NCI-H2107 treated with DMSO at 0.1 percent for 48 hours (cell line): ENCODE measurements at regions not wholly inside any gene's neighbourhood (a gene's known extent, or its start where the extent isn't known, plus 50 kb on each side); places are given as distances from the start of the nearest gene placed in this dataset.

ENCODE experiments used
- DNase-seq: peaks from one replicate; lab custom pipeline; 2025; ENCODE audit not compliant: unreplicated experiment; lab: John Stamatoyannopoulos, UW

DNA sequence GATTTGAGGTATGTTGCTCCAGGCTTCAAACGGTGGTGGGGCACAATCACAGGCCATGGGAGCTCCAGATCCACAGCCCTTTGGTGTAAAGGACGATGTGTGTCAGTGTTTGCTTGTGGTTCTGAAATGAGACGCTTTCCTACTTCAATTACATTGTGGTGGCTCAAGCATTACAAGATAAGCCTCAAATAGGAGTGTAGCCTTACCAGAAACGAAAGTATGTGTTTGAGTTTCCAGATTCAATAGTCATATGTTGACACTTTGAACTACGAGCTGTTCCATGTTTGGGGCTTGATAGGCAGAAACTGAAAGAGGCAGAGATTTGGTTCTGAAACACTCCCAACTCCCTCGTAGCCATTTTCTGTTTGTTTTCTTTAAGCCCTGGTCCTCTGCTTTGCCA, 187.1 kb downstream of the MYLK4 start:
- peak; percentile 18 for DNase-seq

DNA sequence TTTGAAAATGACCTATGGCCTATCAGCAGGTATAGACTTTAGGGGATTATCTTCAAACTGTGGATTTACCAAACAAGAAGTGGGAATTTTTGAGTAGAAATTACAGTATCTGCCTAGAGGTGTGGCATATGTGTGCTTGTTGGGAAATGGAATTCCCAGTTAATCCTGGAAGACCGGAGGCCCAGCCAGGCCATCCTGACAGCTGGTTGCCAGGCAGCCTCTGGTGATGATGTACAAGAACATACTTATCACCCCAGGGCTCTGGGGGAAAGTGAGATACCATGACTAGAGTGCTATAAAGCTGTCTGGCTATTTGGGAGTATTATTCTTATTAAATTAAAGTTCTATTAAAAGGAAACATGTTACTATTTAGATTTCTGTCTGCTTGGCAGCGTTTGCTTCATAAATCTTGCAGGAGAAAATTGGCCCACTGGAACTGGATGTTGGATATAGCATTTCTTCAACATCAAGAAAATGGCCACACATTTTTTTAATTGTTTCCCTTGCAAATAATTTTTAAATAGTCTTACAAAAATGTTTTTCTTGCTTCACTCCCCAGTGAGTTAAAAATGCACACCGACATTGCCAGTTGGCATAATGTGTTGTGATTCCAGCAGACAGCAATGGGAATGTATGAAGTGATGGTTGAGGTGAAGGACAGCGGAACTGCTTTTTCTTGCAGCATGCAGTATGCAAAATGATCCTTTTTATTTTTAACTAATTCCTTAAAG, 187.8 kb downstream of the MYLK4 start:
- no peak for DNase-seq

DNA sequence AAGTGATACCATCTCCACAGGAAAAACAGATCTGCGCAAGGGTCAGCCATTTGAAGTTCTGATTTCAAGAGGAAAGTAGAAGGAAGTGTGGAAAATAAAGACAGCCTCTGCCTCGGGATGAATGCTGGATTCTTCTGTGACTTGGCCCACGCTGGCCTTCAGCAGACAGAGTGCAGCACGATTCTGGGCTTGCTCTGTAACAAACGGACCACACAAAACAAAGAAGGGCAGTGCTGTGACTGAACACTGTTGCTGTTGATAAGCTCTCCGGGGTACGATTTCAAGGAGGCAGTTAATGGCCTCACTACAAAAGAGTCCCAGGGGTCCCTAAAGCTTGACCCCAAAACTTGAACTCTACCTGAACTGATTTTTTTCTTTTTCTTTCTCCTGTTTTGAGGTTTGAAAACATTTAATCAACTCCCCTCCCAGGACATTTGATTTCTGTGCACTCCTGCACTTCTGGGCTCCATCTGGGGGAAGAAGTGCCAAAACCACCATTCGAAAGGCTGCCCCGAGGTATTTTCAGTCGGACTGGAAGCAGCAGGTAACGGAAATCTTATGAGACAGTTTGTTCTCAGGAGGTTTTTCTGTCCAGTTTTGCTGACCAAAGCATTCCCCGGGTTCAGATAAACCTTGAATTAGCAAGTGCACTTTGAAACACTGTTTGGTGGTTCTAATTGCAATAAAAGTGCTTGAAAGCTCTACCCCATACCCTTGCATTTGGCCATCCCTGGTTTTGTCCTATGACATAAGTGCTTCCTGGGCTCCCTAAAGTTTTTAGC, 189.6 kb downstream of the MYLK4 start:
- no peak for DNase-seq

DNA sequence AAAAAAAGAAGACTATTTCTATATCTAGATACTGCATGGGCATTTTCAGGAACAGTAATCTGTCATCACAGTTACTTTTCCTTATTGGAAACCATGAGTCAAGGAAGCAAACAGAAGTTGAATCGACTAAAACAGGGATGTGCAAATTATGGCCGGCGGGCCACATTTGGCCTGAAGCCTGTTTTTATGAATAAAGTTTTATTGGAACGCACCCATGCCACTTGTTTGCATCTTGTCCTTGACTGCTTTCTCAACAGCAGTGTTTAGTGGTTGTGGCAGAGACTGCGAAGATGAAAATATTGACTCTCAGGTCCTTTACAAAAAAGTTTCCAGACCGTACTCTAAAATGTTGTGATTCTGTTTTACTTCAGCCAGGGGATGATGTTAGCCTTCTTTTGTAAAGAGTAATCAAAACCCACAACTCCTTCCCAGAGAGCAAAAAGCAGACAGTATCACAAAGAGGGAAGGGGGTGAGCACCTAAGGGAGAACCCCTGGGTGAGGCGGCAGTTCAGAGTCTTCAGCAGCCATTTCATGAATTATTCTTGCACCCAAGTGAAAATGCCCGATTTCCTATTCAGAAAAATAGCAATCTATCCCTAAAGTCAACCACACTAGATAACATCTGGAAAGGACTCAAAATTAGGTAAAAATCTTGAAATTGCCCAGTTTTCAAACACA, 190.4 kb downstream of the MYLK4 start:
- DNase-seq: no peak

DNA sequence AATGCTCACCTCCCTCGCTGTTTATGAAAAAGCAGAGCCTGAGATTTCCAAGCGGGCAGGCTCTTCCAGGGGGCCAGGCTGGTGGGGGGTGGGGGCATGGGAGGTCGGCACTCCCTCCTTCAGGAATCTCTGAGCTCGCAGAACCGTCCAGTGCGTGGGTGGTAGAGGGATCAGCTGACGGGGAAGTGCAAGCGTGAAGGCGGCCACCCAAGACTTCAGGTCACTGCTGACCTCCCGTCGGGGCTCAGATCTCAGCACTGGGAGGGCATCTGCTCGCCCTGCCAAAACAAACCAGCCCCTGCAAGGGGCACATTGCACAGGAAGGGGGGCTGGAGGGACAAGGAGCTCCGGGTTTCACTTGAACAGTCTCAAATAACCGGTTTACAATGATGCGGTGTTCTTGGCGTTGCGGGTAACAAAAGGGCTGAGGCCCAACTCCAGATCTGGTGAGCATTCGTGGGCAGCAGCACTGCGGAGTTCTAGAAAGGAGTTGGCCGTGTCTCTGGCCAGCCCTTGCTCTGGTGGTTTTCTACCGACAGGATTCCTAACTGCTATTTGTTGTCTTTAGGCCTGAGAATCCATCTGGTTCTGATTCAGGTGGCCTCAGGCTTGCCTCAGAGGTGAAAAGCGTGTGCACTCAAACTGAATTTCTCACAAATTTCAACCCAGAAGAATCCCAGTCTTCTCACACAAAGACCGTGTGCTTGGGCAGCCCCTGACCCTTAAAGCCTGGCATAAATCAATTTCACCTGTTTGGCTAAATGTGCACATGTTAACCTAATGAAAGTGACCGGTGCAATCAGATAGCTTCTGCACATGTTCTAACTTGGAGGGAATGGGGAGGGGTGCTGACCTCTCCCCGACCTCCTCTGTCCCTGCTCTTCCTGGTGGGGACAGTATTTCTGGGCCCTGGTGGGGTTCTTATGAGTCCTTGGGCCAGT, 191.6 kb downstream of the MYLK4 start:
- DNase-seq: no peak

DNA sequence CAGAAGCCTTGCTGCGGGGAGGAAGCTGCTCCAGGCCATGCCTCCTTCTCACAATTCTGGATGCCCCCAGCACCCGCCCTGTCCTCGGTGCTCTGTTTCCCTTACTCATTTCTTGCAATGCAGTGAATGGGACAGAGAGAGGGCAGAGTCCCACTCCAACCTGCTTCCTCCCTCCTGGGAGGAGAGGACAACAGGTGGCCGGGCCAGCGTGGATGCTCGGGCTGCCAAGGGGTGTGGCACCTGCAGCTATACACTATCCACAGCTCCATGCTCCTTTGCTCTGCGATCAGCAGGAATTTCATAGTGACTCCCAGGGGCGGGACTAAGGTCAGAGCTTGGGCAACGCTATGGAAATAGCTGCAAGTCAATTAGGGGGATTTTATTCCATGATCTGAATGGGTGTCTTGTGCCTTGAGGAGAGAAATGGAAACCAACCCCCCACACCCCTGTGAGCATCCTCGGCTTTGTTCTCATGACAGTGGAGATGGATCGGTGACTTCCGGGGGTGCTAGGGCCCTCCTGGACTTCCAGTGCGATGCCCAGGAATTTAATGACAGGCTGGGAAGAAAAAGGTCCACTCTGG, 192.5 kb downstream of the MYLK4 start:
- DNase-seq: no peak

DNA sequence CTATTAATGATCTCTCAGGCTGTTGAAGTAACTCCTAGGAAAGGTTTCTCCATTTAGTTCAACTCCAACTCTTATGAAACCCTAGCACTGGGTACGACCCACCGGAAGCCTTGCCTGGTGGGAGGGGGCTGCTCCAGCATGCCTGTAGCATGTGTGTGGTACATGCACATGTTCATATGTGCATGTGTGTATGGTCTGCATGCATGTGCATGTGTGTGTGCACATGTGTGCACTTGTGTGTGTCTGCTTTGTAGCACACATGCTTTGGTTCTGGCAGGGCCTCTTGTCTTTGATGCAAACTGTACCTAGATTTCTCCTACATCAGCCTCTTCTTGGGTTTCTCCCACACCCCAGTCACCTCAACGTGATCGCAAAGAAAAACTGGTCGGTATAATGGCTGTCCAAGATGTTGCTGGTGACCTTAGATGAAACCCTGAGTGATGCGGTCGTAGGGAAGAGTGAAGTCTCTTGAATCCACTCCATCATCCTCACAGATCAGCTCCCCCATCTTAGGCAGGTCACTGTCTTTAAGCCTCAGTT, 193.5 kb downstream of the MYLK4 start:
- DNase-seq: no peak

DNA sequence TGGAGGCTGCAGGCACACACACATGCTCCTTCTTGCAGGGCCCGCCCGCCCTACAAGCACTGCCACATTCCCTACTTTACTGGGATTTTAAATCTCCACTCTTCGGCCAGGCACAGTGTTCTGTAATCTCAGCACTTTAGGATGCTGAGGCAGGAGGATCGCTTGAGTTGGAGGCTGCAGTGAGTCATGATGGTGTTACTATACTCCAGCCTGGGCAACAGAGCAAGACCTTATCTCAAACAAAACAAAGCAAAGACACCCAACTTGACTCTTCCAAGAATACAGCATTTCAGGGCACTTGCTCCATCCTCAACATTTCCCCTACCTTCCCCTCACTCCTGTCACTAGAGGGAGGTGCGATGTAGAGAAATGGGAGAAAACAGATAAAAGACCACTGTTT, 194.0 kb downstream of the MYLK4 start:
- DNase-seq: no peak

DNA sequence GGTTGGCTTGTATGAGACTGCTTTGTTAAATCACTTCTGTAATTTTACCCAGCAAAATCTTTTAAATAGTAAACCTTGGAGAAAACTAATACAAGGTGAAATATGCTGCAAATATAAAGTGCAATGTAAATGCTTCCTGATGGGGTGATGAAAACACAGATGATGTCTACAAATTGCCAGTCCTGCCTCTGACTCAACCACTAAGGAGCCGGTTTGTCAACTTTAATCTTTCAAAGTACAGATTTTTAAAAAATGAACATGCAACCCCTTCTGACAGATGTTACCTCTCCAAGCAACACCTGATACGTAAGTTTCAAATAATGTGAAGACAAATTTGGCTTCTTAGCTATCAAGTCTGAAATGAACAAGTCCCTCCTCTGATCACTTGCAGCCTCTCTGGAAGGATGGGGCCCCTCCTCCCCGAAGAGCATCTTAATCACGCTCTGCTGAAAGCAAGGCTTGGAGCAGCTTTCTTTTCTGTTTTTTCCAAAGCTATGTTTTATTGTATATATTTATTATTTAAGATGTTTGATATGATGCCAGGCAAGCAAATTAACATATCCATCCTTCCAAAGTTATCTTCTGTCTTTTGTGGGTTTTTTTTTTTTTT, 196.0 kb downstream of the MYLK4 start:
- no peak for DNase-seq

DNA sequence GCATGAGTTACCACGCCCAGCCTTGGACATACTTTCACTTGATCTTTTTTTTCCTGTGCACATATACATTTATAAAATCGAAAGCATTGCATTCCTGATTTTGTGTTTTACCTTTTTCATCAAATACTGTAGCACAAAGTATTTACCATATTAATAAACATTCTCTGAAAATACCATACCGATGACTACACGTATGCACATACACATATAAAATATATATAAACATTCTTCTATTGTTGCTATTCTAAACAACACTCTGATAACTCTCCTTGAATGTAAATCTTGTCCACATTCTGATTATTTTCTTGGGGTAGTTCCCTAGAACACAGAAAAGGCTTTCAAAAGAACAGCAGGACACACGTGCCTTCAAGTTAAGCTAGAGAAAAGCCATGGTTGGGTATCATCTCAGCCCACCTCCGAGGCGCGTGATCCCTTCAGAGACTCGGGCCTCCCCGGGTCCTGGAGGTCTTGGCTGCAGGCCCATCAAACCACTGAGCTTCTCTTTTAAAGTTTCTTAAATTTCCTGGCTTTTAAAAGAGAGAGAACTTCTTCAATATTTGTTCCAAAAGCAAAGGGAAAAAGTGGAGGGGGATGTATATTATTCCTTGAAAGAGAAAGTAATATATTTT, 198.1 kb downstream of the MYLK4 start:
- DNase-seq: no peak

DNA sequence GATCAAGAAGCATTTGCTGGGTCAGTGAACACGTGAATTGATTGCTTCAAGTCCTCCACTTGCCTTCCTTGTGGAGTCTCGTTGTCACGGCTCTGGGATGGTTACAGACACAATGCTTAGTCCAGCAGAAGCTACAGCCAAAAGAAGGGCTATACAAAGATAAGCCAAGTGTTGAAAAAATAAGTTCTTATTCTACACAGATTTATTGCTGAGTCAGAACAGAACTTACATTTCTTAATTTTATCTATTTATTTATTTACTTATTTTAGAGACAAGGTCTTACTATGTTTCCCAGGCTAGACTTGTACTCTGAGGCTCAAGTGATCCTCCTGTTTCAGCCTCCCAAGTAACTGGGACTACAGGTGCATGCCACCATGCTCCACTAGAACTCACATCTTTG, 199.0 kb downstream of the MYLK4 start:
- DNase-seq: no peak

DNA sequence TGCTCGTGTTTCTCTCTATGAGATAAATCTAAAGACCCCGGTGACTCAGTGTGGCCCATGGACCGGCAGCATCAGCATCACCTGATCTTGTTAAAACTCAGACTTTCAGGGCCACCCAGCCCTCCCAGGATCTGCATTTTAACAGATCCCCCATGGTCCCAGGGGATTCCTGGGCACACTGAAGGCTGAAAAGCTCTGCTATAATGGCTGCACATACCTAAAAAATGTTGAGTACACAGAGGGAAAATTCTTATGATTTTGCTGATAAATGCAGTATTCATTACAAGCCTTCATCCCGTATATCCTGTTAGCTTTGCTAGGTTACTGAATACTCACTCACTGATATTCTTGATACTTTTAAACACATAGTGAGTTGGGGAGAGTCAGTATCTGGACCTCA, 200.5 kb downstream of the MYLK4 start:
- no peak for DNase-seq

DNA sequence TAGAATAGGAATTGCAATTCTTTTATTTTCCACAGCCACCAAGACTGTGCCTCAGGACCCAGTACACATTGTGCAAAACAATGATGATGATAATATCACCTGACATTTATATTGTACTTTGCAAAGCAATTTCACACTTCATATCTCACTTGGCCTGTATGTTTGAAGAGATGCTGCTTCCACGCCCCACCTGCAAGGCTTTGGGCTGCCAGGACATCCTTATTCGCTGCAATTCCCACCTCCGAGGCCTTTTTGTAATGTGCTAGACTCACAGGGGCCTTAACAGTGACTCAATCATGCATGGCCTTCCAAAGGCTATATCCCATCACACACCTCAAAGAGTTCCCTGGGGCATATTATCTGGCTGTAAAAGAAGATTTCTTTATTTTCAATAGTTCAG, 200.9 kb downstream of the MYLK4 start:
- no peak for DNase-seq

DNA sequence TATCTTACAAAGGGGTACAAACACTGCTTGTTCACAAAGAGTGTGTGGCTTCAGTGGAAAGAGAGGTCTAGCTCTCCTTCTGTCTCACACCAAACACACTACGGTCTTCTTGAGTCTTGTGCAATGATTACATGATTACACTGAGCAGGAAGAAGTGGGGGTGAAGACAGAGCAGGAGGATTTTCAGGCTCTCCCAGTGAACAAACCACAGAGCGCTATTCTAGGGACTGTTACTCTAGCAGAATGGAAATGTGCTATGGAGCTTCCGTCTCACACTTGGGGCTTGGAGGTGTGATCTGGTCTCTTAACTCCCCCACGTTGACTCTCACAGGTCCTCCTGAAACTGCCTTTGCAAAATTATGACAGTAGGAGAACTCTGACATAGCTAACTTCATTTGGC, 203.4 kb downstream of the MYLK4 start:
- no peak for DNase-seq

DNA sequence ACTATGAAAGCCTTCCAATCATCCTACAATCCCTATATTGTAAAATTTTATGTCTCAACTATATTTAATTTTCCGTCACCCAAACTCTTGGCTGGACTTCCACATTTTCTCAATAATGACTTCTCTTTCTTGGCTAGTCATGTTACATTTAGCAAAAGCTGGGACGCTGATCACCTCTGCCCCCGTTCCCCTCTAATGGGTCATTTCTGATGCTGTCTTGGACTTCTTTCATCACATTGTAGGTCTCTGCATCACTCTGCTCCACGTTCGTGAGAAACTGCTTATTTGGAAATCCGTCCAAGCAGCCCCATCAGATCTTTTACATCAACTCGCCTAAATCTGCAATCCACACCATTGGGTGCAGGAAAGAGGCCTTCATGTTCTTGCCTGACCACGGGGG, 203.8 kb downstream of the MYLK4 start:
- no peak for DNase-seq

DNA sequence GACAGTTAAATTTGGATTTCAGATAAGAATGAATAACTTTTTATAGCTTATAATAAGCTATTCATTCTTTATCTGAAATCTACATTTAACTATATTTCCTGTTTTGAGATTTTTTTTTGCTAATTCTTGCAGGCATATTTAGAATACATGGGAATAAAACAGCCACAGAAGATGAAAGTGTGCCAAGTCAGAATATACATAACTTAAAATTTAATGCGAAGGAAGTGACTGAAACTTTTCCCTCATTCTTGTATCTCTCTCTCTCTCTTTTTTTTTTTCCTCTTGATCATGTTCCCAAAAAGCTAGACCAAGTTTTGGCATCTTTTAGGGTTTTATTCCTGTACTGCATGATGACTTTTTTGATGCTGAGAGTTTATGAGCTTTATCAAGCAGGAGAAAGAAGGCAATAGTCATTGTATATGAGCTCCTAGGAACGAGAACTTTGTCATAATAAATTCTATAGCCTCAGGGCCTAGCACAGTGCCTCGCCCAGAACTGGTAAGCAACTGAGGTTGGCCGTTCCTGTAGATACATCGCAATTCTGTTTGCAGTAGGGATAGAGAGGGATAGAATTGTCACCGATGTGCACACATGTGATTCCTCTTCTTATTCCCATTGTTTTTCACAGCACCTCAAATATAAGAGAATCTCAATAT, 205.2 kb downstream of the MYLK4 start:
- DNase-seq: no peak

DNA sequence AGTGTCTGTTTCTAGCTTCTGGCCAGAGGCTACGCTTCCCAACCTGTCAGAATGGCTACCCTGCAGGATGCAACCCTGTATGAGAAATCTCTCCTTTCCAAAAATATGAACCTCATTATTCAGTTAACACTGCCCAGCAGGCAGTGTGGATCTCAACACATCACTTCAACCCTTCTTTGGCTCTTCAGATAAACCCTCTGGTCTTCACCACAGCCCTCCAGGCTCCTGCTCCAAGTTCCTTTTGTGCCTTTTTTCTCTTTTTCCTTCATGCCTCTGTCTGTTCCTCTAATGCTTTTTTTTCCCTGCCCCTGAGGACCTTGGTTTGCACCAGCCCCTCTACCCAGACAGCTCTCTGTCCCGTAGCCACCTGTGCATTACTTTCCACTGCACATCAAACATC, 207.4 kb downstream of the MYLK4 start:
- DNase-seq: no peak

DNA sequence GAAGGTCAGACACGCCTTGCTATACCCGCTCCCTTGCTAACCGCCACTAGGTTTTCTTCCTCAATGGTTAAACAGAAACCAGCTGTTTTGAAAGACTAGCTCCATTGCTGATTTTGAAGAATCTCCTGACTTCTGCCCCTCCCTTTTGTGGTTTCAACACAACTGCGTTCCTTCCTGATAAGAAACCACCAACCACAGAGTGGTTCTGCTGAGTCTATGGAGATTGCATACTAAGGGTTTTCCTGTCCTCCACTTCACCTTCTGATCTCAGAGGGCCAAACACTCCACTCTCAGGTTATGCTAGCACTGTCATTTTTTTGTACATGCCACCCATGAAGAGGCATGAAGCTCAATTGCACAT, 207.9 kb downstream of the MYLK4 start:
- peak; percentile 18 for DNase-seq
